ENCODE measurements at regions not wholly inside any gene's neighbourhood (a gene's known extent, or its start where the extent isn't known, plus 50 kb on each side); places are given as distances from the start of the nearest gene placed in this dataset.

GRCh38 chr12:105554223-105554678 lies 223.8 kb downstream of the C12orf75 start:
- TF ChIP-seq CTCF (IDR thresholded peaks at IDR 0.05; ENCODE audit: low read length), result no peak
- TF ChIP-seq EZH2 (IDR thresholded peaks at IDR 0.05; ENCODE audit: borderline replicate concordance, low read length), result no peak

Measured in OCI-LY1 (cell line).